Stimulated activated CD8-positive, alpha-beta memory T cell treated with anti-CD3 and anti-CD28 coated beads, Interleukin-12 subunit alpha, Interleukin-12 subunit beta, amount 100 ng/mL, for 1 hour (primary cell): ENCODE measurements at regions not wholly inside any gene's neighbourhood (a gene's known extent, or its start where the extent isn't known, plus 50 kb on each side); places are given as distances from the start of the nearest gene placed in this dataset.

Experiments used
- DNase-seq: peaks from one replicate; pipeline ENCODE4 v3.0.0-alpha.2; 2020; ENCODE audit warnings: low read depth

DNA sequence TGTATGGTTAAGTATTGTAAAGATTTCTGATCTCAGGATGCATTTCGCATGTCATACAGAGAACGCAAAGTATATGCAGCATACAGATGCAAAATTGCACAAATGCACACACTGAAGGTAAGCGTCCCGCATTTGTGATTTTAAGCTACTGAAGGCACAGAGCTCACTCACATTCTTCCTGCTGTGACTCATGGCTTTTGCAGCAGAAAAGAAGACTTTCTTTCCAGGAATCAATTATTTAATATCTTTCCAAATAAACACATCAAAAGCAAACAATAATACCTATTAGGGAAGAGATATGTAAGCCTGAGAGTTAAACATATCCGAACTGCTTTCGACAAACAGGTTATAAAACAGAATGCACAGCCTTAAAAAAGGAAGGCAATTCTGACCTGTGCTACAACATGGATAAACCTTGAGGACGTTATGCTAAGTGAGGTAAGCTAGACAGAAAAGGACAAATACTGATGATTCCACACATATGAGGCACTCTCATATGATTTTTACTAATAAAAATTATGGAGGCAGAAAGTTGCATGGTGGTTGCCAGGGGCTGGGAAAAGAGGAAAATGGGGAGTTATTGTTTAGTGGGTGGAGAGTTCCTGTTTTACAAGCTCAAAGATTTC lies 109.0 kb downstream of the TFAP2A start:
- DNase-seq = no peak

GRCh38 chr6:10303608-10304506 lies 111.0 kb downstream of the TFAP2A start:
- no peak for DNase-seq

DNA sequence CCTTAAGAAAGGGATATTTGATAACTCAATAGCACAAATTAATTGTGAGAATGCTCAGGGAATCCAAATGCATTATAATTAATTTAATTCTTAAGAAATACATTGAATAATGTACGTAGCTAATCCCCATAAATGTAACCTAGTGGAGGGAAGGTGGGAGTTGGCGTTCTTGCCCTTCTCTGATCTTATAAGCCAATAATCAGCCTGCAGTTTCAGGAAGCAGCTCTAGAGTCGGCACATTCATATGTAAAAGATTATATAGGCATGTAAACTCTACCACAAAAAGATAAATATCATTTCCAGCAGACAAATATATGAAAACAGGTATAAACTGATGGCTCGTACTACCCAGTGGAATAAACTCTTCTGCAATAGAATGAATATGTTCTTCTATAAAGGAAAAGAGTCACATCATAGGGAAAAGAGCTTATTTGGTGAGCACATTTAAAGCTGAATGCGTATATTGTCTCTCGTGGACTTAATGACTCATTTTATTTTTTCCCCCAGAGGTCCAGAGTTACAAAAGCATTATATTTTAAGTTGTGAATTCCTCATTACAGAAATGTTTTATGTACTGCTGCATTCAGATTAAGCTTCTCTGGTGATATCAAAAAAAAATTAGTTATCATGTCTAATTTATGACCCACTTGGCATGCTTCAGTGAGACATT lies 112.2 kb downstream of the TFAP2A start:
- DNase-seq = no peak

- no peak for DNase-seq
Observed at GRCh38 chr6:10300071-10300470, 114.8 kb downstream of the TFAP2A start.

DNA sequence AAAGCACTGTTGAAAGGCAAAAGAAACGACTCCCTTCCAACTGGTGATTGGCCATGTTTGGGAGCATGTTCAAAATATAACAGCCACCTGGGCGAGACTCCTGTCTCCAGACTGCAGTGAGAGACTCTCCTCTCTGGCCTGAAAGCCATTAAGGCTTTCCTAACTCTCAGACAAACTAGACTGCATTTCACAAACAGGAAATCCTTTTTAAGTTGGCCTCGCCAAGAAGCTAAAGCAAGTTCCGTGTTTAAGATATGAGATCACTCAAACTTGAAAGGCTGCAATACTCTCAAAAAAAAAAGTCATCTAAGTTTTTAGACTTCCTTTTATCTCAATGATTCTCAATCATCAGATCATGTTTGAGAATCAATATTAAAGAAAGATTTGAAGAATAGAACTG lies 117.0 kb downstream of the TFAP2A start:
- no peak for DNase-seq

- no peak for DNase-seq
Observed at GRCh38 chr6:10278746-10279145, 136.1 kb downstream of the TFAP2A start.

- DNase-seq = no peak
Observed at GRCh38 chr6:10276660-10277287, 138.1 kb downstream of the TFAP2A start.

DNA sequence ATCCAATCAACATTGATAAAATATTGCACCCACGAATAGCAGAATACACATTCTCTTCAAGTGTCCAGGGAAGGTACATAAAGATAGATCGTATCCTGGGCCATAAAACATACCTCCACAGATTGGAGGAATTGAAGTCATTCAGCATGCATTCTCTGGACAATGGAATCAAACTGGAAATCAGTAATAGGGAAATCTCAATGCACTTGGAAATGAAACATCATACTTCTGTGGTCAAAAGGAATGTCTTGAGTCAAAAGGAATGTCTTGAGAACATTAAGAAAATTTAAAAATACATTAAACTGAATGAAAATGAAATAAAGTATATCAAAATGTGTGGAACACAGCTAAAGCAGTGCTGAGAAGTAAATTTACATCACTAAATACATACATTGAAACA lies 138.8 kb downstream of the TFAP2A start:
- DNase-seq = no peak

- DNase-seq = no peak
Observed at GRCh38 chr6:10272591-10272990, 142.3 kb downstream of the TFAP2A start.

GRCh38 chr6:10271982-10272381 lies 142.9 kb downstream of the TFAP2A start:
- no peak for DNase-seq

DNA sequence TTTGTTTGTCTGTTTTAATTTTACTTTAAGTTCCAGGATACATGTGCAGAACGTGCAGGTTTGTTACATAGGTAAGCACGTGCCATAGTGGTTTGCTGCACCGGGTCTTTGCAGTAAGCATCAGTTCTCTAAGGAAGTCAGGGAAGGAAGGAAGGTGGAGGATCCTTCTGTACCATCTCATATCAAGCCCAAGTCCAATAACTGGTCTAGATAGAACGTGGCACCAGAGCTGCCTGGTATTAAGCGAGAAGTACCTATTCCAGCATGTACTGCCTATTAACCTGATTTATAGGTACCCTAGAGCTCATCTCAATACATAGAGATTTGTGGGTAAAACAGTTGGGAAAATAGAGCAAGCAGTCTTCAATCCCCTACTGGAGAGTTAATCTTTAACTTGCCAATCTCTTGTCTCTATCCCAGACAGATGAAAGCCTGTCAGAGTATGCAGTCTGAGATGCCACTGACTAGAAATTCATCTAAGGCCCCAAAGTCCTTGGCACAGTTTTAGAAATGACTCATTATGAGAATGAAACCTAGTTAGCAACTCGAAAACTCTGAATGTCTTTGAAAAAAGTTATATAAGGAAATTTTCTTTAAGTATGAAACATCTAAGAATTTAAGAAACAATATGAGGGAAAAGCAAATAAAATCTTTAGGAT lies 144.9 kb downstream of the TFAP2A start:
- no peak for DNase-seq

DNA sequence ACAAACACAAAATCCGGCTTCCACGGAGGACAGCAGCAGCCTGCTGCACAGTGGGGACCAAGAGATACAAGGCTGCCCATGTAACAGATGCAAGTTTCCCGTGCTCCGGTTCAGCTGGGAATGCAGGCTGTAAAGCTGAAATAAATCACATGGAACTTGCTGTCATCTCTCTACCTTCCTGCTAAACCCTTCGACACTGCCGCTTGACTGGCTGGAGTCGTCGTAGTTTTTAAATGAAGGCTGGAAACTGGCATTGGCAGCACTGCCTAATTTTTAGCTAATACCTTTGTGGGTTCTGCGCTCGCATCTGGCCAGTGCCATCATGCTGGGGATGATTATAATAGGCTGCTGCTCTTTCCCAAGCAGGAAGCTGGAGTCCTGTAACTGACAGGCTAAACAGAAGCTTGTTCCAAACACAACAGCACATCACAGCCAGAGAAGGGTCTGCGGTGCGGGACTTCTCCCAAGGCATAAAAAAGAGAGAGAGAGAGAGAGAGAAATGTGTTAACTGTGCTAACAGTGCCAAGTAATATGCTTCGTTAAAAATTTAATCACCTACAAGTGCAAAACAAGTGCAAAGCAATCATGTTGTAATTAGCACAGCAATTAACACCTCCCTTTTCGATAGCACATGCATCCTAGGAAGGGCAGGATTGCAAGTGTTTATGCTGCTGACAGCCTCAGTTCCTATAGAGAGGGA lies 146.1 kb downstream of the TFAP2A start:
- no peak for DNase-seq

- no peak for DNase-seq
Observed at GRCh38 chr6:10268111-10268510, 146.8 kb downstream of the TFAP2A start.

DNA sequence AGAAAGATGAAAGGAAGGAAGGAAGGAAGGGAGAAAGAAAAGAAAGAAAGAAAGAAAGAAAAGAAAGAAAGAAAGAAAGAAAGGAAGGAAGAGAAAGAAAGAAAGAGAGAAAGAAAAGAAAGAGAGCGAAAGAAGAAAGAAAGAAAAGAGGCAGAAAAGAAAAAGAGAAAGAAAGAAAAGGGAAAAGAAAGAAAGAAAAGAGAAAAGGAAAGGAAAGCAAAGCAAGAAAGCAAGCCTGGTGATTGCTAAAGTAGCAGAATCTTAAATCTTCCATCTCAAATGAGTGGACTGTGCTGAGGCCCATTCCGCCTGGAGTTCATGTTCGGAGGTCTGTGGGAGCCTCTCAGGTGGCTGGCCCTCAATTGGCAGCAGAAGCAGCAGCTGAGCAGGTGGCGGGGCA lies 148.4 kb downstream of the TFAP2A start:
- no peak for DNase-seq

DNA sequence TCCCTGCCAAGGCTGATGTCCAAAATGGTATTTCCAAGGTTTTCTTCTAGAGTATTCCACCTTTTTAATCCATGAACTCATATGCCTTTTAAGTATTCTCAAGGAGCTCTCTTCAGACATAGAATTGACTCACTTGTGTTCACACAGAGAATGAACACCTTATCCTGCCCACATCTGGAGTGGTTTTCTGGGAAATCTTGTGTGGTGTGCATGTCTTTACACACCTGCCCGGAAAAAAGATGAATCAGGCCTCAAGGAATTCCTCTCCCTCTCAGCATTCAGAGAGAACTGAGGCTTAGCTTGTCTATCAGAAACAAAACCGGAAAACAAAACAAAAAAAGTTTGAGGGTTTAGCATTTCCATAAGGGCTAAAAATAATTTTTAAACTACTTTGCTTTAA lies 148.8 kb downstream of the TFAP2A start:
- DNase-seq = no peak

- no peak for DNase-seq
Observed at GRCh38 chr6:10262505-10262904, 152.4 kb downstream of the TFAP2A start.

GRCh38 chr6:10259671-10260070 lies 155.2 kb downstream of the TFAP2A start:
- no peak for DNase-seq

- DNase-seq = no peak
Observed at GRCh38 chr6:10258341-10258740, 156.5 kb downstream of the TFAP2A start.

- no peak for DNase-seq
Observed at GRCh38 chr6:10256113-10256690, 158.7 kb downstream of the TFAP2A start.

- DNase-seq = no peak
Observed at GRCh38 chr6:10250655-10251220, 164.1 kb downstream of the TFAP2A start.

DNA sequence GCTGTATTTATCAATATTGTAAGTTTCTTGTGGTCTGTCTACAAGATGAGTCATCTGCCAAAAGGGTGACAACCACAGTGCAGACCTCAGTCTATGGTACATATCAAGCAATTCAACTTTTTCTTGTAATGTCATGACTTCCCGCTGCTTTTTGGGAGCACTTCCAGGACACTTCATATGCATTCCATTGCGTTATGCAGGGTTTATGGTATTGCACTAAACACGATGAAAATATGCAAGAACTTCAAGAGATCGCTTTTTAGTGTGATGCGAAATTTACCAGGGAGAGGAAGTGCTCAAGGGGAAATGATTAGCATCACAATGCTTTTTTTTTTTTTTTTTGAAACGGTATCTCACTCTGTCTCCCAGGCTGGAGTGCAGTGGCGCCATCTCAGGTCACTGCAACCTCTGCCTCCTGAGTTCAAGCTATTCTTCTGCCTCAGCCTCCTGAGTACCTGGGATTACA lies 166.5 kb downstream of the TFAP2A start:
- DNase-seq = no peak
